Right renal cortex interstitium (tissue), 3 donors: ENCODE measurements at regions not wholly inside any gene's neighbourhood (a gene's known extent, or its start where the extent isn't known, plus 50 kb on each side); places are given as distances from the start of the nearest gene placed in this dataset.
"Not testable (repeated sequence)": the region's sequence is repeated elsewhere in the genome, so short reads cannot be mapped to it uniquely, and the experiment has no call there.

Source experiments
- DNase-seq, 3 donors: peaks; one replicate each; pipeline ENCODE4 v3.0.0-alpha.2; 2013; ENCODE audit warnings: low read depth in 3 of 3, low spot score in 2 of 3

DNA sequence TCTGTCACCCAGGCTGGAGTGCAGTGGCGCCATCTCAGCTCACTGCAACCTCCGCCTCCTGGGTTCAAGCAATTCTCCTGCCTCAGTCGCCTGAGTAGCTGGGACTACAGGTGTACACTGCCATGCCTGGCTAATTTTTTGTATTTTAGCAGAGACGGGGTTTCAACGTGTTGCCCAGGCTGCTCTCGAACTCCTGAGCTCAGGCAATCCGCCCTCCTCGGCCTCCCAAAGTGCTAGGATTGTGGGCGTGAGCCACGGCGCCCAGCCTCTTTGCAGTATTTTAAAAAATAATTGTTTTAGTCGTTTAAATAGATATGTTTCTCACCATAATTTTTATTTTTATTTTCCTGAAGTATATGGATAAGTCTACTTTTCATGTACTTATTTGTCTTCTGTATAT lies 452.9 kb upstream of the SPTLC3 start:
- not testable (repeated sequence) for DNase-seq

GRCh38 chr20:12557224-12557623 lies 451.5 kb upstream of the SPTLC3 start:
- no peak for DNase-seq

GRCh38 chr20:12564979-12565378 lies 443.8 kb upstream of the SPTLC3 start:
- no peak for DNase-seq

GRCh38 chr20:12566596-12566995 lies 442.2 kb upstream of the SPTLC3 start:
- DNase-seq = no peak

DNA sequence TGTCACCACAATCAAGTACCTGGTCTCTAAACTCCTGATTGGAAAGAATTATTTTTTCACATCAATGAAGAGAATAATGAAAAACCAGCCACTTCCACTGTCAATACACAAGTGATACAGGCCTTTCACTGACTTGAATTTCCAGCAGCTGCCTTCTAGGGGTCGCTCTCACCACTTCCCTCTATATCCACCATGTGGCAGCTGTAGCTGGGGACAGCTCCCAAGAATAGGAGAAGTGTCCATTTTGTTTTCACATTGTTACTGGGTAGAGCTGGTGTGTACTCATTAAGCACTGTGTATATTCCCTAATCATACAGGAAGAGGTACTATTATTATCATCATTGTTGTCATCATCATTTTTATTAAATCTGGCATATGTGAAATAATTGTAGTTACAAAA lies 438.4 kb upstream of the SPTLC3 start:
- DNase-seq = no peak

- DNase-seq = no peak
Measured at GRCh38 chr20:12573442-12573841, 435.3 kb upstream of the SPTLC3 start.

GRCh38 chr20:12575352-12576095 lies 433.2 kb upstream of the SPTLC3 start:
- peak; percentile 73 to 77 (median 74) for DNase-seq

GRCh38 chr20:12577213-12577612 lies 431.6 kb upstream of the SPTLC3 start:
- no peak for DNase-seq

GRCh38 chr20:12581644-12582289 lies 427.0 kb upstream of the SPTLC3 start:
- DNase-seq = no peak

DNA sequence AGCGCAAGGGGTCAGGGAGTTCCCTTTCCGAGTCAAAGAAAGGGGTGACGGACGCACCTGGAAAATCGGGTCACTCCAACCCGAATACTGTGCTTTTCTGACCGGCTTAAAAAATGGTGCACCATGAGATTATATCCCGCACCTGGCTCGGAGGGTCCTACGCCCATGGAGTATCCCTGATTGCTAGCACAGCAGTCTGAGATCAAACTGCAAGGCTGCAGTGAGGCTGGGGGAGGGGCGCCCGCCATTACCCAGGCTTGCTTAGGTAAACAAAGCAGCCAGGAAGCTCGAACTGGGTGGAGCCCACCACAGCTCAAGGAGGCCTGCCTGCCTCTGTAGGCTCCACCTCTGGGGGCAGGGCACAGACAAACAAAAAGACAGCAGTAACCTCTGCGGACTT lies 426.1 kb upstream of the SPTLC3 start:
- DNase-seq = not testable (repeated sequence)

- DNase-seq = no peak
Measured at GRCh38 chr20:12591949-12592470, 416.8 kb upstream of the SPTLC3 start.

GRCh38 chr20:12592756-12593155 lies 416.0 kb upstream of the SPTLC3 start:
- no peak for DNase-seq

DNA sequence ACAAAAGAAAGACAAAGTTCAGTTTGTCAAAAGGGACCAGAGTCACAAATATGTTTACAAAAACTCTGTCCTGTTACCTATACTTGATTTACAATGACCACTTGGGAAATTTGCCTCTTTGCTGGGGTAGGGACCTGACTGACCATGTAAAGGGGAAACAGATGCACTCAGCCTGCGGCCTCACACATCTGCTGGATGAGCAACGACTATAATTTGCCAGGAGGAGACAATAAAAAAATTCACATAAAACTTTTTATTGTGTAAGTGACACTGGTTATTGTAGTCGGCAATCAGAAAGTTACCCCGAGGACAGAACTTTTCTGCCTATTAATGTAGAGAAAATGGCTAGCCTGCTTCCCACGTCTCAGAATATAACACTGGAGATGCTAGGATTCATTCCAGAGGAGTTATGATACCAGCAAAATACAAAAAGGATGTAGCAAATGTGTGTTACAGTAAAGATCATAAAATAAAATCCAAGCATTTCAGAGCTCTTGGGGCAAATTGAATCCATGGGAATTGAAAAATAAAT lies 415.4 kb upstream of the SPTLC3 start:
- DNase-seq = no peak

DNA sequence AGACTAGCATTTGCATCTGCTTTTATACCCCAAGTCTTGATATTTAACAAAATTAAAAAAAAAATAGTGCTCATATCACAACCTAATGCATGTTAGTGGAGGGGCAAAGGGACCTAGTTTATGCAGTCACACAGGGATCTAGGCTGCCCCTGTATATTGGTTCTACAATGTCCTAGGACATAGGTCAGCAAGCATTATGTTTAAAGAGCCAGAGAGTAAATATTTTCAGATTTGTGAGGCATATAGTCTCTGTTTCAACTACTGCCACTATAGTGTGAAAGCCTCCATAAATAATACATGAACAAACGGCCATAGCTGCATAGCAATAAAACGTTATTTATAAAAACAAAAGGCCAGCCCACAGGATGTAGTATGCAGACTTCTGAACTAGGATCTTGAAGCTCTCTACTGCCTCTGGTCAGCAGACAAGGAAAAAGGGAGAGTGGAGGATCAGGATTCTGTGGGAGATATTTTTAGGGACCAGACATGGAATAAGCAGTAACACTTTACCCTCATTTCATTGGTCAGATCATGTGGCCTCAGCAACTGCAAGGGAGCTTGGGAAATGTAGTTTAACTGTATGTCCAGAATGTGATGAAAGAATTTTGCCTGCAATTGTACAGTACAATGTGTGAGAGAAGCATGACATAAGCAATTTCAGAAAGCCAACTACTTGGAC lies 414.2 kb upstream of the SPTLC3 start:
- DNase-seq = no peak

- no peak for DNase-seq
Measured at GRCh38 chr20:12595841-12596240, 412.9 kb upstream of the SPTLC3 start.

DNA sequence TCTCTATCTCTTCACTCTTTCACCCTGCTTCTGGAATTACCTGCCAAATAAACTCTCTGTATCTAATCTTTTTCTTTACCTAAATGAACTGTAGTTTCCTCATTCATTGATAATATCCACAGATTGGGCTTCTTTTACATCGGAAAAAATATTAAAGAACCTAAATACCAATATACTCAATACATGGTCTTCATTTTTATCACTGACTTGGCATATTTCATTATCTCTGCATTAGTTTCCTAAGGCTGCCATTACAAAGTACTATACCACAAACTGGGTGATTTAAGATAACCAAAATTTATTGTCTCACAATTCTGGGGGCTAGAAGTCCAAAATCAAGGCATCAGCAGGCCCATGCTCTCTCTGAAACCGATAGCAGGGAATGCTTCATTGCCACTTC lies 411.9 kb upstream of the SPTLC3 start:
- no peak for DNase-seq

GRCh38 chr20:12597551-12597950 lies 411.2 kb upstream of the SPTLC3 start:
- no peak for DNase-seq

- DNase-seq = no peak
Measured at GRCh38 chr20:12598894-12599293, 409.9 kb upstream of the SPTLC3 start.

DNA sequence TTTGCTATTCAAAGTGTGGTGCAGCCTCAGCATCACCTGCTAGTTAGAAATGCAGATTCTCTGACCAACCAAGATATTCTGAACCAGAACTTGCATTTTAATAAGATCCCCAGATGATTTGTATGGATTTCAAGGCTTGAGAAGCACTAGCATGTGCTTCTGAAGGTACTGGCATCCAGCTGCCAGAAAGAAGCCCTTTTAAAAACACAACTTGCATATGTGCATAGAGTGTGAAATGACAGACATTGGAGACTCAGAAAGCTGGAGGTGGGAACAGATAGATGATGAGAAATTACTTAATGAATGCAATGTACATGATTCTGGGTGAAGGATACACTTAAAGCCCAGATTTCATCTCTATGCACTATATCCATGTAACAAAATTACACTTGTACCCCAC lies 409.3 kb upstream of the SPTLC3 start:
- DNase-seq = no peak

GRCh38 chr20:12605751-12606150 lies 403.0 kb upstream of the SPTLC3 start:
- DNase-seq = no peak

DNA sequence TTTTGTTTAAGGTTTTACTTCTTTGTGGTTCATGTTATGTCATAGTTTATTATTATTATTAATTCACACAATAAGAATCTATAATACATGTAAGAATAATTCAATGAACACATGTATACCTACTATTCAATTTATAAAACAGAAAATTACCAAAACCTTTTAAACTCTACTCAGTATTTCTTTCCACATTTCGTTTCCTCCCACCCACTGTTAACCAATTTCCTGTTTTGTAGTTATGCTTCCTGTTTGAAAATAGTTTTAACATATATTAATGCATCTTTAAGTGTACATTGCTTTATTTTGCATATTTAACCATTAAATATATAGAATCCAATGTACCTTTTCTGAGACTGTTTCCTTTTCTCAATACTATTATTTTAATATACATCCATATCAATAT lies 397.9 kb upstream of the SPTLC3 start:
- DNase-seq = no peak
